LoVo (cell line): ENCODE measurements at regions not wholly inside any gene's neighbourhood (a gene's known extent, or its start where the extent isn't known, plus 50 kb on each side); places are given as distances from the start of the nearest gene placed in this dataset.
A peak's percentile ranks its signal among the peaks of the same experiment; 100 is the strongest.
"Not testable (repeated sequence)": the region's sequence is repeated elsewhere in the genome, so short reads cannot be mapped to it uniquely, and the experiment has no call there.

ENCODE experiments used
- DNase-seq: peaks from one replicate; pipeline ENCODE4 v3.0.0-alpha.2; 2016; ENCODE audit warnings: low spot score

GRCh38 chr5:68067976-68068603 is 147.5 kb upstream of the PIK3R1 start:
- no peak for DNase-seq

DNA sequence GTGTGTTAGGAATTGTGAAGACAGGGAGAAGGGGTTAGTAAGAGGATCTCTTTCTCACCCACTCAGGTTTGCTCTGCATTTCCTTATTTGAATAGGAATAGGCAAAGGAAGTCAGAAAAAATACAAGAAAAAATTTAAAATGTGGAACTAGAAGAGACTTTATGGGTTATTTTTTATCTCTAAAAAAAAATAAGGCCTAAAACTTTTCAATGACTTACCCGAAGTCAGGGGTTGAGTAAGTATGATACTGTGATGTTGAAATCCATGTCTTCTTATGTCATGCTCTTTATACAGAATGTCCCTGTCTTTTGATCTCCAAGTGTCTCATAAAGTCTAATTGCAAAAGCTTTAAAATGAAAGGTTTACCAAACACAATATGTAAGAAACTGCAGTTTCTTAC is 148.3 kb upstream of the PIK3R1 start:
- DNase-seq = no peak

DNA sequence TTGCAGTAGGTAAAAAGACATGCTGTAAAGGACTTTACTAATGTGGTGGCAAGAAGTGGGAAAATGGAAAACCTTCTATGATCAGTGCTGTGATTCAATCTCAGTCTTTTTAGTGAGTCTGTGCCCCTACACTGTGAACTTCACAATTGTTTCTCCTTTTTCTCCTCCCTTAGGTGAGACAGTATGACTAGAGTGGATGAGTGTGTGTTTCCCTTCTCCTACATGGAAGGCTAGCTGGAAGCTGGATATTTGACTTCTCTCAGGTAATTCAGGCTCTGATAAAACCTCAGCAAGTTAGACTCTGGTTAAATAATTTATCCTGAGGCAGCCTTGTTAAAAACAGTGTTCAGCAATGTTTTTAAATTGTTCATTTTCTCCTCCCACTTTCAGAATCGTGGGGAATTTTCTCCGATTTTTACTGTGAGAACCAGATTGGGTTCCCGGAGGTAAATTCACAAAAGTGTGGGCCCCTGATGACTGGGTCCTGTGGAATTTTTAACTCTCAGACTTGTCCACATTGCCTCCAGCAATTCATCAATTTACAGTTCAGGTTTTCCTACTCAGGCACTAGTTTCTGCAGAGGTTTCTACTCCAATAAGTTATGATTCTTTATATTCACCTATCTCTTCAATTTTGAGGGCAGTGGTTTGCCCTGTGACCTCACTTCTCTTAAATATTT is 149.1 kb upstream of the PIK3R1 start:
- no peak for DNase-seq

DNA sequence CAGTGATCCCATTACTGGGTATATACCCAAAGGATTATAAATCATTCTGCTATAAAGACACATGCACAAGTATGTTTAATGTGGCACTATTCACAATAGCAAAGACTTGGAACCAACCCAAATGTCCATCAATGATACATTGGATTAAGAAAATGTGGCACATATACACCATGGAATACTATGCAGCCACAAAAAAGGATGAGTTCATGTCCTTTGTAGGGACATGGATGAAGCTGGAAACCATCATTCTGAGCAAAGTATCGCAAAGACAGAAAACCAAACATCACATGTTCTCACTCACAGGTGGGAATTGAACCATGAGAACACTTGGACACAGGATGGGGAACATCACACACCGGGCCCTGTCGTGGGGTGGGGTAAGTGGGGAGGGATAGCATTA is 150.2 kb upstream of the PIK3R1 start:
- not testable (repeated sequence) for DNase-seq

DNA sequence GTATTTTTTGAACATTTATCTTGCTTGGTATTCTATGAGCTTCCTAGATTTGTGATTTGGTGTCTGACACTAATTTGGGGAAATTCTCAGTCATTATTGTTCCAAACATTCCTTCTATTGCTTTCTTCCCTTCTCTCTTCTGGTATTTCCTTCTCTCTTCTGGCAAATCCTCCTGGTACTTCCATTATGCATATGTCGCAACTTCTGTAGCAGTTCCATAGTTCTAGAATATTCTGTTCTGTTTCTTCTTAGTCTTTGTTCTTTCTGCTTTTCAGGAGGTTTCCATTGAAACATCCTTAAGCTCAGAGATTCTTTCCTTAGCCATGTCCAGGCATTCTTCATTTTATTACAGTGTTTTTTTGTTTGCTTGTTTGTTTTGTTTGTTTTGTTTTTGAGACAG is 155.2 kb upstream of the PIK3R1 start:
- no peak for DNase-seq

GRCh38 chr5:68057191-68057590 is 158.4 kb upstream of the PIK3R1 start:
- DNase-seq = no peak

DNA sequence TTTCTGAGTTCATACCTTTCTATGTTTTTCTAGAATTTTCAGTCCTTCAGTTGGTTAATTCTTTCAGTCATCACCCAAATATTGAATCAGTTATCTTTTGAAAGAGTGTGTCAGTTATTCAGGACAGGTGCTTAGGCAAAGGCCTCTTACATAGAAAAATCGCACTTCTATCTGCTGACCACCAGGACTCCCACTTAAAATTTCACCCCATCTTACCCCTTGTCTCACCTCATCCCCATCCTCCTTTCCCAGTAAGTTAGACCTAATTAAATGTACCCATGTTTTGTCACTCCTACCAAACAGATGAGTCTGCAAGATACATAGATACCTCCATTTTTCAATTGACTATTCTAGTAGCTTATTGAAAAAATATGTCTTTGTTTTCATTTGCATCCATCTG is 159.9 kb upstream of the PIK3R1 start:
- DNase-seq = no peak

DNA sequence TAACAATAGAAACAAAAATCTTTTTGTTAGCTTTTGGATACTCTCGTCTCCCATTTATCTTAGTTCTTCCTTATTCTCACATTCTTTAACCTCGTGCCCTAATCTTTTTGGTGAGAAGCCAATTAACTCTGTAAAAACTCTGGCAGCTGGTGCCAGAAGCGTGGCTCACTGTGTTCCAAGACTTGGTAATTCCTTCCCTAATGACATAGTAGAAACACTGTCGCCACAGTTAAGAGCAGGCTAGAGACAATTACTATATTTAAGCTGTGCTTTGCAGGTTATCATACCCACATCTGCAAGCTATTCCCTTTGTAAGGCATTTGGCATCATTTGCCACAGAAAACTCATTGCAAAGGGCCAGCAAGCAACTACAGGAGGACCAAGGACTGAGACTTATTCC is 160.9 kb upstream of the PIK3R1 start:
- no peak for DNase-seq

DNA sequence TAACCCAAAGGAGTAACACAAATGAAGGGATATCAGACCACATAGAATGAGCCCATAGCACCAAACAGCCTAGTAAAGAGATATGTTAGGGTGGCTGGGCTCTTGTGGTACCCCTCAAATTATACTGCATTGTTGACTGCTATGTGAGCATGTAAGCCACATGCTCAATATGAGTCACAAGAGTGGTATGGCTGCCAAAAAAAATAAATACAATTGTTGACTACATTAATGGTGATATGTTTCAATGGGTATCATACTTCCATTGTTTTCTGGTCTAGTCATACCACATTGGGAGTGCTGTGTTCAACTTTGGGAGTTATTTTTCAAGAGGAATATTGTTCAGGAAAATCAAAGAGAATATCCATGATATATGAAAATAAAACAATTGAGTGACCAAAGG is 162.4 kb upstream of the PIK3R1 start:
- DNase-seq = no peak

DNA sequence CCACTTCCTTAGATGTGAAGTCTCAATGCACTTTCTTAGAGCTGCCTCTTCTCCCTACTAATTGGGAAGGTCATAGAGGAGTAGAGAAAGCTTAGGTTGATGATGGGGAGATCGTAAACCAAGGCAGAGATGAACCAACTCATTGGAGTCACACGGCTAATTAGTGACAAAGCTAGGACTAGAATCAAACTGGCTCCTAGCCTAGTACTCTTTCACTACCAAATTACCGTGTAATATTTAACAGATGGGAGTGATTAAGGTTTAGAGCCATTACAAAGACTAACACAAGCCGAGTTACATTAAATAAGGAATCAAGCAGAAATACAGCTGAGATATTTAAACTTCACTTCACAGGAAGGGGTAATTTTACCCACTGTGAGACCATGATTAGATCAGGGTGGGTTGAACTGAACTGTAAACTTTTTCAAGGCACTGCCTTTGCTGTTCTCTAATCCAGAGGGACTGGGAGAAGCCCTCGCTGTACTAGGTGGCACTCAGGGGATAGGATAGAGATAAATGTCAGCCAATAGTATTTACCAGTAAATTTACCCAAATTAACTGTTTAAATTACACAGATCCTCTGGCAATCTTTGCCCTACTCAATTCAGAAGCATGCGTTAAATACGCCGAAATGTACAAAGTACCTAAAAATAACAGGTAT is 166.4 kb upstream of the PIK3R1 start:
- DNase-seq = no peak

- DNase-seq = no peak
These were observed 167.0 kb upstream of the PIK3R1 start for GRCh38 chr5:68048516-68048915.

GRCh38 chr5:68048054-68048453 is 167.5 kb upstream of the PIK3R1 start:
- DNase-seq = not testable (repeated sequence)

DNA sequence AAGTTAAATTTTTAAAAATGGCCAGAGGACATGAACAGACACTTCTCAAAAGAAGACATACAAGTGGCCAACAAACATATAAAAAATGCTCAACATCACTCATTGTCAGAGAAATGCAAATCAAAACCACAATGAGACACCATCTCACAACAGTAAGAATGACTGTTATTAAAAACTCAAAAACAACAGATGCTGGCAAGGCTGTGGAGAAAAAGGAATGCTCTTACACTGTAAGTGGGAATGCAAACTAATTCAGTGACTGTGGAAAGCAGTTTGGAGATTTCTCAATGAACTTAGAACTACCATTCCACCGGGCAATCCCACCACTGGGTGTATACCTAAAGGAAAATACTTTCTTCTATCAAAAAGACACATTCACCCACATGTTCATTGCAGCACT is 168.5 kb upstream of the PIK3R1 start:
- no peak for DNase-seq

- peak; percentile 37 for DNase-seq
These were observed 169.1 kb upstream of the PIK3R1 start for GRCh38 chr5:68046445-68046844.

DNA sequence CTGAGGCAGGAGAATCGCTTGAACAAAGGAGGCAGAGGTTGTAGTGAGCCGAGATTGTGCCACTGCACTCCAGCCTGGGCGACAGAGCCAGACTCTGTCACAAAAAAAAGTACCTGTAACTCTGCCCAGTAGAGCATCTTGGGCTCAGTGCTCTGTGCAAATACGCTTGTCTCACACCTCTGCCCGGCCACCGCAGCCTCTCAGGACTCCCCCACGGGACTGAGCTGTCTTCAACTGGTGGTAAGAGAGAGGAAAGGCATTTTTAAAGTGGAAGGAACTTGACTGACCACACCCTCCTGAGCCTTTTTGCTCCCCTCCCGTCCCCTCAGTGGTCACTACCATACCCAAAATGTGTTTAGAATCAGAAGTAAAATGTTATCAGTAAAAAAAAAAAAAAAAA is 174.3 kb upstream of the PIK3R1 start:
- DNase-seq = no peak

DNA sequence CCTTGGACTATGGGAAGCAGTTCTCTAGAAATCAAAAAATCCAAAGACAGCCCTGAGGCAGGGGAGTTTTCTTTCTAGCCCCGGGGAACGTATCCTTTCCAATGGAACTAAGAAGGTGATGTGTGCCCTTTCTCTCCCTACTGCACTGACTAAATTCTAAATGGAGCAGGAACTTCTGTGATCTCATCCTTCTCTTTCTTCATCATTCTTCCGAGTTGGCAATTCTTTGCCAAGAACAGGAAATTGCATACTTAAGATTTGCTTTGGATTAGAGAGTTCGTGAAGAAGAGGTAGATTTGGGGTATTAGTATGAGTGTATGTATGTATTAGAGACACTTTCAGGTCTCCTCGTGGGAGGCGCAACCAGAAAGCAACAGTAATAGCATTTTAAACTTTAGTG is 178.0 kb upstream of the PIK3R1 start:
- DNase-seq = no peak

DNA sequence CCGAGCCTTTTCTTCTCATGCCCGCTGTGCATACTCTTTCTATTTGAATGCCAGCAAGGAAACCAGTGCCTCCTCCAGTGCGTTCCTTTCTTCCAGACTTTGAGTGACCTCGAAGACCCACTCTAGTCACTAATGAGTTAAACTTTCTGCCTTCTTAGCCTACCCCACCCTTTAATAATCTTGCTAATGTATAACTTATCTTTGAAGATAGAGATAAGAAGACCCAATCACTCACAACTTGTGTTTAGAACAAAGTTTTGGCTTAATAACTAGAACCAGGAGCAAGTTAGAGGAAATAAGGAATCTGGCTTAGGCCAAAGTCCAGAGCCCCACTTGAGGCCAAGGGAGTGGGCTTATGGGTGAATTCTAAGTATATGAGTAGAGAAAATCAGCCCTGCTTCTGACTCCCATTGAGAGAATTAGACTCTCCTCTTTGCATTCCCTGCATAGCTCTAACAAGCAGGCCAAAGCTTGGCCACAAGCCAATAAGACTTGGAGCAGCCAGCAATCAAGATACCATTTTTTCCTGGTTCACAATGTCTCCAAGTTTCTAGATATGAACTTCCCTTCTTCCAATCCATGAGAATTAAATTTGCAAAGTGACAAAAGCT is 181.5 kb upstream of the PIK3R1 start:
- peak; percentile 40 for DNase-seq

- DNase-seq = no peak
These were observed 182.5 kb upstream of the PIK3R1 start for GRCh38 chr5:68033029-68033428.

DNA sequence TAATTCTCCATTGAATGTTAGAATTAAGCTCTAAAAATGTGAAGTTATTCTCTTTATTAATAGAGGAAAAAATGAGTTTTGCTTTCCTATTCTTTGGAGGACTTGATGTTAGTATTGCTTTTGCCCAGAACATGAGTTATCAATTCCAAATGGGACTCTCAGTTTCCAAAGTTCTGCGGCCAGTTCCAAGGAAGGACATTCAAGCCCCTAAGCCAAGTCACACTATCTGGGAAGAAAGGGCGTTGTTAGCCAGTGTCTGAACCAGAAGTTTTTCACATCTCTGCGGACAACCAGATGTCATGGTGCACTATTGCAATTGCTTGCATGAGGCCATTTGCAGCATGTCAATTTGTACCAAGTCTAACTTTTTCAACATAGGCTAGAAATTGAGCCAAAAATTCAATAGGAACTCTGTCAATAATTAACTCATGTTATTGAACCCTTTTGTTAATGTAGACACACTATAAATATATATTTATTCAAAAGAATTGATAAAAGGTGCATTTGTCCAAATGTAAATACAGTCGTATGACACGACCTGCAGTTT is 183.3 kb upstream of the PIK3R1 start:
- no peak for DNase-seq

DNA sequence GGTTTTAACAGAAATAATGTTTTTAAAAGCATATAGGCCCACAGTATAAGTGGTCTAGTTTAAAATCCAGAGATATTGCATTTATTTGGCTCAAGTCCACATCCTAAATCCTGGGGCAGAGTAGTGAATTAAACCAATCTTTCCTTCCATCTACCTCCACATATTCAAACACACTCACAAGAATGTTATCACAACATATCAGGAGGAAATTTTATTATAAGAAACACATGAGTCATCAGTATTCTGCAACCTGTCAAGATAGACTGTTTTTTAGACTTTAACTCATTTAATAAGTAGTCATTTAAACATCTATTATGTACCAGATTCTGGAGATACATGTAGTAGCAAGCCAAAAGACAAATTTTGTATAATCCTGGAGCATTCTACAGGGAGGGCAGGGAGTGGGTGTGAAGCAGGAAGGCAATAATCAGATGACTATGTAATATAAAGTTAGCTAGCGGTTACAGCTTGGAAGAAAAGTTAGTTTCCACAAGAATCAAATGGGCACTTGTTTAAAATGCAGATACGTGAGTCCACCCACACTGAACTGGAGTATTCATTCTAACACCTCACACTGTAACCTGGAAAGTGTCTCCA is 187.3 kb upstream of the PIK3R1 start:
- DNase-seq = no peak

DNA sequence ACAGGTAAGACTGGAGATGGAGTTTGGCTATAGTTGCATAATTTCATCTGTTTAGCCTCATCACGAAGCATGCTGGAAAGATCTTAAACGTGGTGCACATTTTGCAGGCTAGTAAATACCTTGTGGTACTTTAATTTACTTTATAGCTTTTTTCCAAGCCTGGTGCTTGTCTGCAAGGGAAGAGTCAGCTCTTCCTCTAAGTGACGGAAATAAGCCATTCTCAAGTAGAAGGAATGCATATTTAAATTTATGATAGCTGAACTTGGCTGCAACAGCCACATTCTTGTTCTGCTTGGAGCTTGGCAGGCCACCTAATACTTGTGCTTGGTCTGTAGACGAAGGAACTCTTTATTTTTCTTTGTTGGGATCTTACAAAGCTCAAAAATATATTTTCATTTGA is 188.0 kb upstream of the PIK3R1 start:
- DNase-seq = peak; percentile 28

DNA sequence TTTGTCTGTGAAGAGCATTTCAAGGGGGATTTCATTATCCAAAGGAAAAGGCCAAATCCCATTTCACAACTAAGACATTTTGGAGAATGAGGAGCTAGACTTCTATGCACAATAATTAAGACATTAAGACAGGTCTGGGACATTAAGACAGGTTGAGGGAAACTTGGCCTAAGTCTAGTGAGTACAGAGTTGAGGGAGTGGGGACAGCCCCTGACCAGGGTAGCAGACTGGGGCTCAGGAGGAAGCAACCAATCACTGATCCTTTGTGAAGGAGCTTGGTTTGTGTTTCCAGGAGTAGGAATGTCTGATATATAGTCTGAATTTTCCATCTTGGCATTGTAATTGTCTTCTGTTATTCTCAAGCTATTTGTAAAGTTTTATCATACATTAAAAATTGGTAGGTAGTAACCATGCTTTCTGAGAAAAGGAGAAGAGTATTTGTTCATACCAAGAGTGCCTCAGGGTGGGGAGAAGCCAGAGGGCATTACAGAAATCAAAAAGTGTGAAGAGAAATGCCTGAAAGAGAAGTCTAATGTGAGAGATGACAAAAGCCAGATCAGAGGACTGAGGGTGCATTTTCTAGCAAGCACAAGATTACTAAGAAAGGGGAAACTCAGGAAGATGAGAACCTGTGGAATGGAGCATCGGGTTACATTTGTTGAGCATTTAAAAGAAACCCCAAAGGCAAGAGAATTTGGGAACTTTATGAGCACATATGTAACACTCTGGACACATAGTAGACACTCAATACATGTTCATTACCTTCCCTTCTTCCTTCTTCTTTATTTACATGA is 189.3 kb upstream of the PIK3R1 start:
- no peak for DNase-seq
